Upper lobe of right lung (tissue), 1 donor: ENCODE measurements at regions not wholly inside any gene's neighbourhood (a gene's known extent, or its start where the extent isn't known, plus 50 kb on each side); places are given as distances from the start of the nearest gene placed in this dataset.
A peak's percentile ranks its signal among the peaks of the same experiment; 100 is the strongest.

Experiments
- ATAC-seq: fragments of 200-7000 bp; cut with Tn5 transposase; one replicate; pipeline ENCODE4 v1.9.1; 2020; ENCODE audit warnings: mild to moderate bottlenecking, moderate library complexity
- DNase-seq: peaks from one replicate; pipeline ENCODE4 v3.0.0-alpha.2; 2020
- H3K27ac ChIP-seq: fragments of 200-600 bp; one replicate; pipeline ENCODE4 v1.8.0; 2022
- H3K27me3 ChIP-seq: fragments of 200-600 bp; one replicate; pipeline ENCODE4 v1.8.0; 2022; ENCODE audit warnings: mild to moderate bottlenecking
- H3K36me3 ChIP-seq: fragments of 200-600 bp; one replicate; pipeline ENCODE4 v1.8.0; 2022
- H3K4me1 ChIP-seq: fragments of 200-600 bp; one replicate; pipeline ENCODE4 v1.8.0; 2022
- H3K4me3 ChIP-seq: fragments of 200-600 bp; one replicate; pipeline ENCODE4 v1.8.0; 2022; ENCODE audit warnings: mild to moderate bottlenecking
- H3K9me3 ChIP-seq: fragments of 200-600 bp; one replicate; pipeline ENCODE4 v1.8.0; 2022
- CTCF ChIP-seq: fragments of 200-600 bp; IDR thresholded peaks from one replicate; pipeline ENCODE4 v1.8.0; 2022; ENCODE audit warnings: antibody characterized with exemption
- intact Hi-C: fragments of 100-400 bp; cut with DNase I; formaldehyde crosslinking; loops from one replicate; pipeline ENCODE4 v1.11.0; 2022
- donor health status: DM: no; HTN: yes; CAD: no; lungs with severe emphysema.

GRCh38 chr11:109223451-109223850 lies 198.5 kb upstream of the C11orf87 start:
- Histone ChIP-seq H3K4me3 (no peak overlapping the region), H3K4me1 (no peaks in the 10 kb centered on the region), H3K9me3 (no peaks in the 10 kb centered on the region), H3K27me3 (no peaks in the 10 kb centered on the region), H3K27ac (no peak overlapping the region), H3K36me3 (no peaks in the 10 kb centered on the region)
- intact Hi-C loops = no loop called here
- ATAC-seq = no peak
- TF ChIP-seq CTCF = no peak
- DNase-seq = no peak

DNA sequence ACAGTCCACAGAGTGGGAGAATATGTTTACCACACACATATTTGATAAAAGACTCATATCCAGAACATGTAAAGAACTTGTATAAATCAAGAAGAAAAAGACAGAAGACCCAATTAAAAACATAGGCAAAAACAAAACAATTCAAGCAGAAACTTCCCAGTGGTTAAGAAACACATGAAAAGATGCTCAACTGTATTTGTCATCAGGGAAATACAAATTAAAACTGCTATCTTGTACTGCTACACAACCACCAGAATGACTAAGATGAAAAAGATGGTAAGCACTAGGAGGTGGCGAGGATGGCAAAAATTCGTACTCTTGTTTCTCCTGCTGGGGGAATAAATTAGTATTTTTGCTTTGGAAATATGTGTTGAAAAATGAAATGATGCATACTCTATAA lies 192.3 kb upstream of the C11orf87 start:
- Histone ChIP-seq H3K4me3 (no peak overlapping the region), H3K9me3 (no peaks in the 10 kb centered on the region), H3K27ac (no peak overlapping the region), H3K36me3 (no peaks in the 10 kb centered on the region), H3K4me1 (no peaks in the 10 kb centered on the region), H3K27me3 (no peaks in the 10 kb centered on the region)
- ATAC-seq = no peak
- no peak for TF ChIP-seq CTCF
- intact Hi-C loops = no loop called here
- DNase-seq = no peak

DNA sequence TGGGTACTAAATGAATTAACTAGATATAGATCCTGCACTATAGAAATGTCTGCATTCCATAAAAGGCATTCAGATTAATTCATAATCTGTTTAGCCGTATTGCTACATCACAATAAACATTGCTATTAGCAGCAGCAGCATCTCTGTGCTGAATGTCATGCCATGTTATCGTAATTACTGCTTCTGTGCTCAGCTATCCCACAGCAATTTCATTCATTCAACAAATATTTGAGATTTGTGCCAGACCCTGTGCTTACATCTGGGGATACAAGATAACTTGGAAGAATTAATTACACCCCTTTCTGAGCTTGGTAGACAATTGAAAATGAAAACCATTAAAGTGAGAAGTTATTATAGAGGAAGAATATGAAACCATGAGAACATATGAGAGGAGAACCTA lies 185.8 kb upstream of the C11orf87 start:
- ATAC-seq = no peak
- no peak overlapping the region for H3K4me3 ChIP-seq
- H3K27me3 ChIP-seq = no peaks in the 10 kb centered on the region
- intact Hi-C loops = no loop called here
- no peaks in the 10 kb centered on the region for H3K36me3 ChIP-seq
- no peak overlapping the region for H3K27ac ChIP-seq
- H3K9me3 ChIP-seq = peaks cover 7% of the 10 kb centered on the region
- no peak for DNase-seq
- TF ChIP-seq CTCF = no peak
- no peaks in the 10 kb centered on the region for H3K4me1 ChIP-seq

- H3K9me3 ChIP-seq = peaks cover 7% of the 10 kb centered on the region
- no peak for TF ChIP-seq CTCF
- no peaks in the 10 kb centered on the region for H3K27me3 ChIP-seq
- no peak overlapping the region for H3K4me3 ChIP-seq
- no peaks in the 10 kb centered on the region for H3K36me3 ChIP-seq
- DNase-seq (no peak), ATAC-seq (no peak)
- H3K4me1 ChIP-seq = no peaks in the 10 kb centered on the region
- H3K27ac ChIP-seq = no peak overlapping the region
- intact Hi-C loops = no loop called here
Measured at GRCh38 chr11:109236696-109237095, 185.3 kb upstream of the C11orf87 start.

- H3K4me3 ChIP-seq = no peak overlapping the region
- intact Hi-C loops = no loop called here
- ATAC-seq (no peak), DNase-seq (no peak)
- no peaks in the 10 kb centered on the region for H3K27me3 ChIP-seq
- TF ChIP-seq CTCF = no peak
- no peak overlapping the region for H3K27ac ChIP-seq
- no peaks in the 10 kb centered on the region for H3K36me3 ChIP-seq
- H3K4me1 ChIP-seq = no peaks in the 10 kb centered on the region
- peaks cover 7% of the 10 kb centered on the region for H3K9me3 ChIP-seq
Measured at GRCh38 chr11:109237636-109238035, 184.4 kb upstream of the C11orf87 start.

GRCh38 chr11:109241988-109242536 lies 179.9 kb upstream of the C11orf87 start:
- no peak for TF ChIP-seq CTCF
- no peak for DNase-seq
- no peaks in the 10 kb centered on the region for H3K27me3 ChIP-seq
- H3K27ac ChIP-seq = no peak overlapping the region
- ATAC-seq = peak; percentile 24
- H3K4me3 ChIP-seq = no peak overlapping the region
- peaks cover 7% of the 10 kb centered on the region for H3K9me3 ChIP-seq
- H3K36me3 ChIP-seq = no peaks in the 10 kb centered on the region
- intact Hi-C loops = no loop called here
- no peaks in the 10 kb centered on the region for H3K4me1 ChIP-seq
